HCT116 (cell line): ENCODE measurements at regions not wholly inside any gene's neighbourhood (a gene's known extent, or its start where the extent isn't known, plus 50 kb on each side); places are given as distances from the start of the nearest gene placed in this dataset.

Experiments
- ATAC-seq: fragments of 200-7000 bp; cut with Tn5 transposase; 2 replicates; pipeline ENCODE4 v1.9.1; 2020; ENCODE audit warnings: mild to moderate bottlenecking, moderate library complexity
- BruUV-seq: library from RNA; stranded (reverse); fragments of 400-500 nt; replicated peaks from 2 replicates; lab custom pipeline; 2021; lab: Mats Ljungman, UMichigan
- CTCF ChIA-PET: fragments of 300-600 bp; sonication (Branson Sonifier 250); formaldehyde crosslinking; loops from one replicate; lab custom pipeline; 2021; ENCODE audit warnings: antibody characterized with exemption; lab: Charles Lee
- POLR2A ChIA-PET: fragments of 300-600, 350-600 bp; sonication (Branson Sonifier 250); formaldehyde crosslinking; loops from one replicate; lab custom pipeline; 2021; ENCODE audit warnings: antibody characterized with exemption; lab: Charles Lee
- RAD21 ChIA-PET, 2 experiments: fragments of 300-600 bp; sonication (Branson Sonifier 250); formaldehyde crosslinking; loops; one replicate each; lab custom pipeline; 2023; ENCODE audit warnings: low total read pairs in 2 of 2; ENCODE audit not compliant: uncharacterized antibody in 2 of 2, unreplicated experiment in 2 of 2, low non-redundant PET in 1 of 2; lab: Charles Lee
- DNase-seq: peaks from one replicate; pipeline ENCODE4 v3.0.0-alpha.2; 2010; ENCODE audit warnings: low read depth, low spot score
- H2AFZ ChIP-seq: fragments of 200-600 bp; shearing (Covaris generic), sonication (generic); 2 replicates; pipeline ENCODE4 v1.6.1; 2017; ENCODE audit warnings: low read depth, mixed run types, mixed read lengths, antibody characterized with exemption, low read length; ENCODE audit not compliant: poor library complexity, severe bottlenecking
- H3K27ac ChIP-seq: 2 replicates; pipeline ENCODE4 v1.5.1; 2012; ENCODE audit warnings: low read depth, low read length
- H3K27me3 ChIP-seq: fragments of 200-600 bp; sonication (generic); 2 replicates; pipeline ENCODE4 v1.6.1; 2016; ENCODE audit warnings: mixed run types, low read length, mixed read lengths; ENCODE audit not compliant: insufficient read depth
- H3K36me3 ChIP-seq, 2 experiments: fragments of 200-500 bp in 1 of 2; fragments of 200-600 bp in 1 of 2; sonication (Bioruptor generic) in 1 of 2; sonication (generic) in 1 of 2; 2 replicates each; pipeline versions ENCODE4 v1.5.1 to v1.6.1; 2014 to 2016; ENCODE audit warnings: low read length in 2 of 2, inconsistent platforms in 1 of 2, mixed read lengths in 1 of 2, mixed run types in 1 of 2; ENCODE audit not compliant: insufficient read depth in 2 of 2, control insufficient read depth in 1 of 2
- H3K4me1 ChIP-seq, 2 experiments: fragments of 200-600 bp in 1 of 2; sonication (generic) in 1 of 2; 2 replicates each; pipeline versions ENCODE4 v1.5.1 to v1.6.1; 2012 to 2017; ENCODE audit warnings: low read length in 2 of 2, inconsistent platforms in 1 of 2, mild to moderate bottlenecking in 1 of 2, mixed read lengths in 1 of 2, mixed run types in 1 of 2, moderate library complexity in 1 of 2; ENCODE audit not compliant: insufficient read depth in 2 of 2, control insufficient read depth in 1 of 2
- H3K4me2 ChIP-seq: fragments of 200-600 bp; sonication (generic); 2 replicates; pipeline ENCODE4 v1.6.1; 2017; ENCODE audit warnings: mixed run types, low read length, mixed read lengths
- H3K4me3 ChIP-seq, 2 experiments: fragments of 200-600 bp in 1 of 2; sonication (generic) in 1 of 2; replicated peaks in 1 of 2; 2 replicates each; pipeline ENCODE4 v1.5.1; 2011 to 2016; ENCODE audit warnings: low read length in 2 of 2, control low read depth in 1 of 2, low read depth in 1 of 2, mild to moderate bottlenecking in 1 of 2, mixed read lengths in 1 of 2, mixed run types in 1 of 2
- H3K79me2 ChIP-seq: fragments of 200-600 bp; sonication (generic); 2 replicates; pipeline ENCODE4 v1.6.1; 2017; ENCODE audit warnings: mild to moderate bottlenecking, mixed run types, low read length, moderate library complexity, mixed read lengths; ENCODE audit not compliant: insufficient read depth
- H3K9ac ChIP-seq: fragments of 200-600 bp; sonication (generic); 2 replicates; pipeline ENCODE4 v1.6.1; 2016; ENCODE audit warnings: low read length, mixed read lengths
- H3K9me2 ChIP-seq: fragments of 200-600 bp; sonication (generic), shearing (Covaris generic); 2 replicates; pipeline ENCODE4 v1.6.1; 2017; ENCODE audit warnings: mixed run types, mild to moderate bottlenecking, moderate library complexity; ENCODE audit not compliant: insufficient read depth
- H3K9me3 ChIP-seq, 2 experiments: fragments of 200-500 bp in 1 of 2; fragments of 200-600 bp in 1 of 2; sonication (Bioruptor generic) in 1 of 2; sonication (generic) in 1 of 2; 2 replicates each; pipeline ENCODE4 v1.6.1; 2014 to 2017; ENCODE audit warnings: low read length in 2 of 2, mixed read lengths in 2 of 2, inconsistent platforms in 1 of 2, low read depth in 1 of 2, mild to moderate bottlenecking in 1 of 2, mixed run types in 1 of 2, moderate library complexity in 1 of 2; ENCODE audit not compliant: control insufficient read depth in 1 of 2, insufficient read depth in 1 of 2
- H4K20me1 ChIP-seq: fragments of 200-600 bp; sonication (generic), shearing (Covaris generic); 2 replicates; pipeline ENCODE4 v1.6.1; 2017; ENCODE audit warnings: mixed run types, mild to moderate bottlenecking, moderate library complexity; ENCODE audit not compliant: insufficient read depth
- CEBPB ChIP-seq: IDR thresholded peaks from 2 replicates; pipeline ENCODE4 v1.6.1; 2012; ENCODE audit warnings: low read depth
- CTCF ChIP-seq, 3 experiments: fragments of 200-600 bp in 1 of 3; sonication (generic) in 1 of 3; IDR thresholded peaks in 2 of 3; conservative IDR thresholded peaks in 1 of 3; 2 replicates each; pipeline ENCODE4 v1.5.1; 2012 to 2017; ENCODE audit warnings: low read depth in 2 of 3, low read length in 2 of 3, antibody characterized with exemption in 1 of 3, borderline replicate concordance in 1 of 3, control low read depth in 1 of 3, mild to moderate bottlenecking in 1 of 3, mixed read lengths in 1 of 3, mixed run types in 1 of 3, moderate library complexity in 1 of 3; ENCODE audit not compliant: insufficient read depth in 1 of 3
- ELF1 ChIP-seq: IDR thresholded peaks from 2 replicates; pipeline ENCODE4 v1.6.1; 2012; ENCODE audit warnings: low read depth, borderline replicate concordance
- FOSL1 ChIP-seq: IDR thresholded peaks from 2 replicates; pipeline ENCODE4 v1.6.1; 2012; ENCODE audit warnings: low read depth
- MAX ChIP-seq: IDR thresholded peaks from 2 replicates; pipeline ENCODE4 v1.6.1; 2012
- RAD21 ChIP-seq: IDR thresholded peaks from 2 replicates; pipeline ENCODE4 v1.6.1; 2012; ENCODE audit warnings: low read depth, mild to moderate bottlenecking
- REST ChIP-seq: IDR thresholded peaks from 2 replicates; pipeline ENCODE4 v1.6.1; 2012; ENCODE audit warnings: low read depth
- SIN3A ChIP-seq: IDR thresholded peaks from 2 replicates; pipeline ENCODE4 v1.6.1; 2012; ENCODE audit warnings: low read depth
- SP1 ChIP-seq: IDR thresholded peaks from 2 replicates; pipeline ENCODE4 v1.6.1; 2012; ENCODE audit warnings: low read depth
- TCF7L2 ChIP-seq: IDR thresholded peaks from 2 replicates; pipeline ENCODE4 v1.7.0; 2011; ENCODE audit warnings: borderline replicate concordance, inconsistent platforms; ENCODE audit not compliant: insufficient read depth, insufficient read length; ENCODE audit errors: extremely low read depth
- ZBTB33 ChIP-seq: IDR thresholded peaks from 2 replicates; pipeline ENCODE4 v1.6.1; 2011; ENCODE audit warnings: mild to moderate bottlenecking, low read length, moderate library complexity; ENCODE audit not compliant: insufficient replicate concordance; ENCODE audit errors: extremely low read depth
- ZFX ChIP-seq: fragments of 450-650 bp; IDR thresholded peaks from 2 replicates; pipeline ENCODE4 v1.6.1; 2017
- intact Hi-C: fragments of 100-400 bp; cut with micrococcal nuclease; formaldehyde crosslinking; loops from 2 replicates; pipeline ENCODE4 v1.10.0; 2022

GRCh38 chr13:48770372-48770771 is 116.6 kb downstream of the CYSLTR2 start:
- no peak overlapping the region for H3K27ac ChIP-seq
- no peak for DNase-seq
- H4K20me1 ChIP-seq, result no peaks in the 10 kb centered on the region
- no peaks in the 10 kb centered on the region for H3K27me3 ChIP-seq
- no peaks in the 10 kb centered on the region for H3K79me2 ChIP-seq
- H3K9ac ChIP-seq, result no peak overlapping the region
- no peak overlapping the region for H3K4me3 ChIP-seq
- ChIA-PET CTCF (interaction anchor here (1.6 to 3.5 kb wide), 2 partner anchors 20 to 174 kb away, joined by 4 to 20 read pairs; no protein-coding TSS in a partner anchor), RAD21 (interaction anchor here in 1 of 2 experiments (3.0 kb wide), 1 partner anchor 175 kb away, joined by 13 read pairs; no protein-coding TSS in a partner anchor), POLR2A (no interaction called here)
- intact Hi-C loops, result no loop called here
- H3K9me3 ChIP-seq, result 0 out of 4 replicates have a peak, but pooled peaks cover 0 to 4% of the 10 kb centered on the region in 2 experiments
- no peak overlapping the region for H2AFZ ChIP-seq
- H3K9me2 ChIP-seq, result no peaks in the 10 kb centered on the region
- no peaks in the 10 kb centered on the region for H3K36me3 ChIP-seq
- H3K4me2 ChIP-seq, result no peak overlapping the region
- TF ChIP-seq CTCF (IDR thresholded peaks at IDR 0.05 in 2 of 3, conservative IDR thresholded peaks at IDR 0.05 in 1 of 3; ENCODE audit: borderline replicate concordance in 1 of 3, insufficient read depth in 1 of 3, low read depth in 2 of 3, low read length in 2 of 3) (no peak), TCF7L2 (no peak), ELF1 (no peak), FOSL1 (no peak), MAX (no peak), RAD21 (no peak)
- no TSS peak for BruUV-seq
- 0 out of 4 replicates have a peak, but pooled peaks cover 0 to 3% of the 10 kb centered on the region in 2 experiments for H3K4me1 ChIP-seq
- no peak for ATAC-seq

GRCh38 chr13:48772908-48773307 is 119.2 kb downstream of the CYSLTR2 start:
- Histone ChIP-seq H3K4me1 (0 out of 4 replicates have a peak, but pooled peaks cover 0 to 3% of the 10 kb centered on the region in 2 experiments), H3K4me3 (no peak overlapping the region), H3K79me2 (no peaks in the 10 kb centered on the region), H3K9me3 (0 out of 4 replicates have a peak, but pooled peaks cover 0 to 4% of the 10 kb centered on the region in 2 experiments), H4K20me1 (no peaks in the 10 kb centered on the region), H3K27me3 (no peaks in the 10 kb centered on the region), H3K36me3 (no peaks in the 10 kb centered on the region), H3K4me2 (no peak overlapping the region), H2AFZ (no peak overlapping the region), H3K27ac (no peak overlapping the region), H3K9me2 (no peaks in the 10 kb centered on the region), H3K9ac (no peak overlapping the region)
- ChIA-PET RAD21 (no interaction called here), CTCF (no interaction called here), POLR2A (no interaction called here)
- intact Hi-C loops, result no loop called here
- BruUV-seq, result no TSS peak
- ATAC-seq (no peak), DNase-seq (no peak)
- TF ChIP-seq SIN3A, result no peak
- TF ChIP-seq SP1, result no peak
- no peak for TF ChIP-seq REST
- no peak for TF ChIP-seq CEBPB
- TF ChIP-seq RAD21, result no peak
- TF ChIP-seq ZFX, result no peak
- no peak for TF ChIP-seq MAX
- no peak for TF ChIP-seq ZBTB33
